ENCODE measurements at regions not wholly inside any gene's neighbourhood (a gene's known extent, or its start where the extent isn't known, plus 50 kb on each side); places are given as distances from the start of the nearest gene placed in this dataset.

GRCh38 chr14:63781686-63782085 is 53.8 kb upstream of the SGPP1 start:
- no peak overlapping the region for H2AFZ ChIP-seq
- peaks cover 7% of the 10 kb centered on the region for H3F3A ChIP-seq (ENCODE audit: insufficient read depth, low read depth)
- no peak overlapping the region for H3K27ac ChIP-seq
- TF ChIP-seq CTCF (conservative IDR thresholded peaks at IDR 0.05) (no peak), EZH2 (IDR thresholded peaks at IDR 0.05; ENCODE audit: low read depth) (no peak)
- H3K27me3 ChIP-seq (ENCODE audit: insufficient read depth, low read depth) = no peaks in the 10 kb centered on the region
- BruUV-seq (replicated peaks) = no TSS peak
- no peaks in the 10 kb centered on the region for H3K36me3 ChIP-seq (ENCODE audit: low read depth)
- DNase-seq = peak; percentile 18 to 63
- H3K9me2 ChIP-seq (ENCODE audit: insufficient read depth) = no peaks in the 10 kb centered on the region
- peaks cover 19% of the 10 kb centered on the region for H3K4me1 ChIP-seq (replicated peaks; ENCODE audit: insufficient read depth)
- ChIA-PET POLR2A (ENCODE audit: unreplicated experiment) (no interaction called here), CTCF (interaction anchor here (0.6 kb wide), 1 partner anchor 17 kb away, joined by 4 read pairs; no protein-coding TSS in a partner anchor)
- no peaks in the 10 kb centered on the region for H3K9me3 ChIP-seq (ENCODE audit: insufficient read depth, low read depth)
- intact Hi-C loops (cut with micrococcal nuclease; ENCODE audit: unreplicated experiment) = no loop called here
- no peak overlapping the region for H3K4me3 ChIP-seq
- peak overlapping the region; percentile 44 for H3K4me2 ChIP-seq
- no peaks in the 10 kb centered on the region for H4K20me1 ChIP-seq (ENCODE audit: insufficient read depth)
- no peaks in the 10 kb centered on the region for H3K79me2 ChIP-seq (ENCODE audit: low read depth)

- POLR2A ChIA-PET (ENCODE audit: unreplicated experiment) = no interaction called here
- TF ChIP-seq EZH2 (IDR thresholded peaks at IDR 0.05; ENCODE audit: low read depth) (no peak), CTCF (conservative IDR thresholded peaks at IDR 0.05) (no peak)
- no TSS peak for BruUV-seq (replicated peaks)
- Histone ChIP-seq H3K36me3 (ENCODE audit: low read depth) (no peaks in the 10 kb centered on the region), H3K27me3 (ENCODE audit: insufficient read depth, low read depth) (no peaks in the 10 kb centered on the region), H3K4me1 (replicated peaks; ENCODE audit: insufficient read depth) (peaks cover 12% of the 10 kb centered on the region), H3K79me2 (ENCODE audit: low read depth) (no peaks in the 10 kb centered on the region), H3K4me3 (no peak overlapping the region), H3K9me3 (ENCODE audit: insufficient read depth, low read depth) (no peaks in the 10 kb centered on the region), H3K9me2 (ENCODE audit: insufficient read depth) (no peaks in the 10 kb centered on the region), H2AFZ (no peak overlapping the region), H4K20me1 (ENCODE audit: insufficient read depth) (no peaks in the 10 kb centered on the region), H3K27ac (no peak overlapping the region), H3K4me2 (no peak overlapping the region), H3F3A (ENCODE audit: insufficient read depth, low read depth) (no peaks in the 10 kb centered on the region)
- intact Hi-C loops (cut with micrococcal nuclease; ENCODE audit: unreplicated experiment) = no loop called here
- DNase-seq = no peak
- CTCF ChIA-PET = no interaction called here
Observed at GRCh38 chr14:63782683-63783389, 55.0 kb upstream of the SGPP1 start.

GRCh38 chr14:63788011-63788933 is 60.4 kb upstream of the SGPP1 start:
- no peak for DNase-seq
- H3K4me2 ChIP-seq = no peak overlapping the region
- ChIA-PET CTCF (interaction anchor here (0.6 kb wide), 1 partner anchor 8 kb away, joined by 7 read pairs; no protein-coding TSS in a partner anchor), POLR2A (ENCODE audit: unreplicated experiment) (no interaction called here)
- no peak overlapping the region for H3K4me3 ChIP-seq
- no peaks in the 10 kb centered on the region for H3F3A ChIP-seq (ENCODE audit: insufficient read depth, low read depth)
- H3K4me1 ChIP-seq (replicated peaks; ENCODE audit: insufficient read depth) = no peaks in the 10 kb centered on the region
- H3K9me2 ChIP-seq (ENCODE audit: insufficient read depth) = no peaks in the 10 kb centered on the region
- TF ChIP-seq CTCF (conservative IDR thresholded peaks at IDR 0.05) (no peak), EZH2 (IDR thresholded peaks at IDR 0.05; ENCODE audit: low read depth) (no peak)
- intact Hi-C loops (cut with micrococcal nuclease; ENCODE audit: unreplicated experiment) = no loop called here
- H3K27ac ChIP-seq = no peak overlapping the region
- H4K20me1 ChIP-seq (ENCODE audit: insufficient read depth) = no peaks in the 10 kb centered on the region
- H3K27me3 ChIP-seq (ENCODE audit: insufficient read depth, low read depth) = no peaks in the 10 kb centered on the region
- H3K79me2 ChIP-seq (ENCODE audit: low read depth) = no peaks in the 10 kb centered on the region
- no peaks in the 10 kb centered on the region for H3K36me3 ChIP-seq (ENCODE audit: low read depth)
- no peak overlapping the region for H2AFZ ChIP-seq
- H3K9me3 ChIP-seq (ENCODE audit: insufficient read depth, low read depth) = no peaks in the 10 kb centered on the region
- BruUV-seq (replicated peaks) = no TSS peak

Measured in PC-9 (cell line).